Heart left ventricle (tissue), 16 donors: ENCODE measurements at regions not wholly inside any gene's neighbourhood (a gene's known extent, or its start where the extent isn't known, plus 50 kb on each side); places are given as distances from the start of the nearest gene placed in this dataset.

Experiments used
- ATAC-seq, 4 donors: fragments of 200-7000 bp; cut with Tn5 transposase; one replicate each; pipeline ENCODE4 v1.9.1; 2020 to 2022; ENCODE audit warnings: moderate library complexity in 4 of 4, mild to moderate bottlenecking in 3 of 4, moderate number of reproducible peaks in 1 of 4
- DNase-seq, 5 donors: peaks; one replicate each; pipeline ENCODE4 v3.0.0-alpha.2; 2020
- H3K27ac ChIP-seq, 12 donors: fragments of 200-600 bp; sonication (generic) in 4 of 12; one replicate each; pipeline versions ENCODE4 v1.5.0 to v1.8.0; 2016 to 2022; ENCODE audit warnings: mild to moderate bottlenecking in 2 of 12
- H3K27me3 ChIP-seq, 9 donors: fragments of 200-600 bp; sonication (generic) in 2 of 9; one replicate each; pipeline versions ENCODE4 v1.5.1 to v1.8.0; 2016 to 2022; ENCODE audit warnings: mild to moderate bottlenecking in 3 of 9
- H3K36me3 ChIP-seq, 9 donors: fragments of 200-600 bp; sonication (generic) in 2 of 9; one replicate each; pipeline versions ENCODE4 v1.5.0 to v1.8.0; 2018 to 2022; ENCODE audit warnings: mild to moderate bottlenecking in 2 of 9
- H3K4me1 ChIP-seq, 12 donors: fragments of 200-600 bp; sonication (generic) in 4 of 12; one replicate each; pipeline versions ENCODE4 v1.5.0 to v1.8.0; 2016 to 2022; ENCODE audit warnings: mild to moderate bottlenecking in 3 of 12
- H3K4me3 ChIP-seq, 12 donors: fragments of 200-600 bp; sonication (generic) in 4 of 12; one replicate each; pipeline versions ENCODE4 v1.5.0 to v1.8.0; 2017 to 2022; ENCODE audit warnings: mild to moderate bottlenecking in 9 of 12, moderate library complexity in 4 of 12
- H3K9me3 ChIP-seq, 12 donors: fragments of 200-600 bp; sonication (generic) in 4 of 12; one replicate each; pipeline versions ENCODE4 v1.5.0 to v1.8.0; 2016 to 2022; ENCODE audit warnings: mild to moderate bottlenecking in 1 of 12
- POLR2A ChIP-seq, 2 donors: fragments of 450-650 bp; IDR thresholded peaks; one replicate each; pipeline ENCODE4 v1.6.1; 2017; ENCODE audit warnings: antibody characterized with exemption in 2 of 2, mild to moderate bottlenecking in 2 of 2, moderate library complexity in 2 of 2
- WGBS, 4 donors: extraction: QIAGEN DNeasy Blood & Tissue Kit in 2 of 4; methylation state at CpG; one replicate each; pipeline versions ENCODE4 v1.1.5 to v1.1.7; 2013 to 2018; 5-methylcytosine and 5-hydroxymethylcytosine counted together
- intact Hi-C, 10 donors: fragments of 100-400 bp; cut with DNase I; formaldehyde crosslinking; loops; one replicate each; pipeline versions ENCODE4 v1.11.1 to v1.14.2; 2022
- TF ChIP-seq, protein P1 (sequence below), 12 donors: fragments of 200-600 bp; sonication (generic) in 4 of 12; IDR thresholded peaks; one replicate each; pipeline versions ENCODE4 v1.5.0 to v1.8.0; 2018 to 2022; ENCODE audit warnings: antibody characterized with exemption in 12 of 12, mild to moderate bottlenecking in 5 of 12
- donor health status: ischemic (EF 13 %, LVEDD 7.1; RV severe dilation, severe dysfunction).
- donor health status: healthy with polysubstance abuse.
- donor health status: DM: no; HTN: yes; CAD: no.
- donor health status: DM: no; HTN: no; CAD: no.
- donor health status: ischemic (EF 25% LVEDD 6.9; RV normal size, moderate dysfunction).
- donor health status: ischemic (EF 25% LVEDD 5.7; RV mildly dilated, moderate dysfunction).
- donor health status: healthy.
- donor health status: DM: yes; HTN: yes; CAD: no.
- donor health status: ischemic (EF 35%, LVEDD 5.7; RV mildly dilated, moderate dysfunction).
- donor health status: nonischemic (EF 11% LVEDD 7.7; RV severe dilation, severe dysfunction).
- donor health status: DM: yes; HTN: yes; CAD: no.
- donor health status: PGD.
- donor health status: ischemic (EF 29% LVEDD 5.4; RV normal size, mild dysfunction).
- donor health status: nonischemic (EF 23%, LVEDD 6.1; RV moderate dilation, normal function).

GRCh38 chr10:111990734-111991133 lies 192.8 kb downstream of the GPAM start:
- H3K36me3 ChIP-seq, result no peaks in the 10 kb centered on the region
- no peak for ATAC-seq
- H3K4me1 ChIP-seq, result peaks cover 0 to 5% (median 0%) of the 10 kb centered on the region in 12 donors
- no peak overlapping the region for H3K27ac ChIP-seq
- 60 to 70% (median 66%) methylated on average over 3 of the region's 3 CpGs for WGBS, 4 donors
- H3K9me3 ChIP-seq, result peaks cover 0 to 7% (median 0%) of the 10 kb centered on the region in 12 donors
- intact Hi-C loops, result no loop called here
- peaks cover 0 to 9% (median 0%) of the 10 kb centered on the region in 9 donors for H3K27me3 ChIP-seq
- H3K4me3 ChIP-seq, result no peak overlapping the region
- DNase-seq, result no peak
- no peak for TF ChIP-seq POLR2A (IDR thresholded peaks at IDR 0.05)
- TF ChIP-seq, protein P1, sequence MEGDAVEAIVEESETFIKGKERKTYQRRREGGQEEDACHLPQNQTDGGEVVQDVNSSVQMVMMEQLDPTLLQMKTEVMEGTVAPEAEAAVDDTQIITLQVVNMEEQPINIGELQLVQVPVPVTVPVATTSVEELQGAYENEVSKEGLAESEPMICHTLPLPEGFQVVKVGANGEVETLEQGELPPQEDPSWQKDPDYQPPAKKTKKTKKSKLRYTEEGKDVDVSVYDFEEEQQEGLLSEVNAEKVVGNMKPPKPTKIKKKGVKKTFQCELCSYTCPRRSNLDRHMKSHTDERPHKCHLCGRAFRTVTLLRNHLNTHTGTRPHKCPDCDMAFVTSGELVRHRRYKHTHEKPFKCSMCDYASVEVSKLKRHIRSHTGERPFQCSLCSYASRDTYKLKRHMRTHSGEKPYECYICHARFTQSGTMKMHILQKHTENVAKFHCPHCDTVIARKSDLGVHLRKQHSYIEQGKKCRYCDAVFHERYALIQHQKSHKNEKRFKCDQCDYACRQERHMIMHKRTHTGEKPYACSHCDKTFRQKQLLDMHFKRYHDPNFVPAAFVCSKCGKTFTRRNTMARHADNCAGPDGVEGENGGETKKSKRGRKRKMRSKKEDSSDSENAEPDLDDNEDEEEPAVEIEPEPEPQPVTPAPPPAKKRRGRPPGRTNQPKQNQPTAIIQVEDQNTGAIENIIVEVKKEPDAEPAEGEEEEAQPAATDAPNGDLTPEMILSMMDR (IDR thresholded peaks at IDR 0.05), result peak in 2 of 12 donors; percentile 5 to 14

- H3K9me3 ChIP-seq, result peaks cover 0 to 7% (median 0%) of the 10 kb centered on the region in 12 donors
- no peak overlapping the region for H3K4me3 ChIP-seq
- intact Hi-C loops, result no loop called here
- DNase-seq (no peak), ATAC-seq (no peak)
- no peaks in the 10 kb centered on the region for H3K36me3 ChIP-seq
- no peak for TF ChIP-seq POLR2A (IDR thresholded peaks at IDR 0.05)
- TF ChIP-seq, protein P1 (IDR thresholded peaks at IDR 0.05), result no peak
- H3K4me1 ChIP-seq, result no peaks in the 10 kb centered on the region
- peaks cover 0 to 6% (median 0%) of the 10 kb centered on the region in 9 donors for H3K27me3 ChIP-seq
- 36 to 91% (median 59%) methylated on average over 1 of the region's 1 CpG for WGBS, 4 donors
- no peak overlapping the region for H3K27ac ChIP-seq
Measured at GRCh38 chr10:111993321-111993720, 190.2 kb downstream of the GPAM start.

- no peaks in the 10 kb centered on the region for H3K4me1 ChIP-seq
- intact Hi-C loops, result no loop called here
- no peaks in the 10 kb centered on the region for H3K36me3 ChIP-seq
- TF ChIP-seq POLR2A (IDR thresholded peaks at IDR 0.05), result no peak
- TF ChIP-seq, protein P1 (IDR thresholded peaks at IDR 0.05), result no peak
- WGBS, 4 donors, result 53 to 66% (median 61%) methylated on average over 4 of the region's 4 CpGs
- no peak overlapping the region for H3K27ac ChIP-seq
- no peak for ATAC-seq
- H3K27me3 ChIP-seq, result peaks cover 0 to 1% (median 0%) of the 10 kb centered on the region in 9 donors
- H3K9me3 ChIP-seq, result peaks cover 0 to 7% (median 0%) of the 10 kb centered on the region in 12 donors
- DNase-seq, result no peak
- no peak overlapping the region for H3K4me3 ChIP-seq
Measured at GRCh38 chr10:111993872-111994426, 189.6 kb downstream of the GPAM start.

DNA sequence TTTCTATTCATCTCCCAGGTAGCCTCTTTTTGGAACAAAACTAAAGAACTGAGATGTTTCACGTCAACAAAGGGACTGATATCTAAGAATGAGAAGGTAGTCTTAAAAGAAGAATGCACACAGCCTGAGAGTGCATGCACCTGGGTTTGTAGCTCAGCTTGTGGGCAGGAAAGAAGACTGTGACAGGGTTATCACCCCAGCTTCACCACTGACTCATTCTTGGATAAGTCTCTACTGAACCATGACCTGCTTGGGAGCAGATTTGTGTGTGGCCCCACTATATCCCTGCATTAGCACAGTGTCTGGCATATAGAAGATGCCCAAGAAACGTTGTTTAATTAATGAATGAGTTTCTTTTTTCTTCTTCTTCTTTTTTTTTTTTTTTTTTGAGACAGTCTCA lies 187.5 kb downstream of the GPAM start:
- WGBS, 4 donors, result 55 to 73% (median 63%) methylated on average over 2 of the region's 2 CpGs
- DNase-seq (no peak), ATAC-seq (no peak)
- no peak overlapping the region for H3K4me3 ChIP-seq
- H3K9me3 ChIP-seq, result peaks cover 0 to 7% (median 0%) of the 10 kb centered on the region in 12 donors
- no peaks in the 10 kb centered on the region for H3K36me3 ChIP-seq
- TF ChIP-seq, protein P1 (IDR thresholded peaks at IDR 0.05), result no peak
- no peak for TF ChIP-seq POLR2A (IDR thresholded peaks at IDR 0.05)
- no peaks in the 10 kb centered on the region for H3K4me1 ChIP-seq
- no peak overlapping the region for H3K27ac ChIP-seq
- intact Hi-C loops, result no loop called here
- no peaks in the 10 kb centered on the region for H3K27me3 ChIP-seq
